MCF 10A (cell line): ENCODE measurements at regions not wholly inside any gene's neighbourhood (a gene's known extent, or its start where the extent isn't known, plus 50 kb on each side); places are given as distances from the start of the nearest gene placed in this dataset.

Experiments used
- BruUV-seq: library from RNA; stranded (reverse); fragments of 400-500 nt; replicated peaks from 2 replicates; lab custom pipeline; 2021; lab: Mats Ljungman, UMichigan
- CTCF ChIA-PET: fragments of 300-600 bp; sonication (Branson Sonifier 250); formaldehyde crosslinking; extraction: SDS; loops from one replicate; lab custom pipeline; 2021; ENCODE audit warnings: antibody characterized with exemption, inconsistent platforms; lab: Yijun Ruan, JAX
- POLR2A ChIA-PET: fragments of 300-600, 350-650 bp; sonication (Branson Sonifier 250); formaldehyde crosslinking; extraction: SDS; loops from one replicate; lab custom pipeline; 2020; ENCODE audit warnings: antibody characterized with exemption, inconsistent platforms; lab: Yijun Ruan, JAX
- DNase-seq: peaks from one replicate; pipeline ENCODE4 v3.0.0-alpha.2; 2018; ENCODE audit not compliant: unreplicated experiment
- H3K27ac Mint-ChIP-seq: one replicate; pipeline ENCODE4 v1.8.0; 2022; ENCODE audit warnings: mild to moderate bottlenecking, low read depth, mixed read lengths; ENCODE audit not compliant: unreplicated experiment
- H3K27me3 Mint-ChIP-seq: one replicate; pipeline ENCODE4 v1.8.0; 2022; ENCODE audit warnings: mixed read lengths; ENCODE audit not compliant: insufficient read depth, unreplicated experiment
- H3K36me3 Mint-ChIP-seq: one replicate; pipeline ENCODE4 v1.8.0; 2022; ENCODE audit warnings: mild to moderate bottlenecking, moderate library complexity, mixed read lengths; ENCODE audit not compliant: insufficient read depth, unreplicated experiment
- H3K4me1 Mint-ChIP-seq: one replicate; pipeline ENCODE4 v1.8.0; 2022; ENCODE audit warnings: mixed read lengths; ENCODE audit not compliant: insufficient read depth, unreplicated experiment
- H3K4me3 Mint-ChIP-seq: one replicate; pipeline ENCODE4 v1.8.0; 2022; ENCODE audit warnings: mild to moderate bottlenecking, moderate library complexity, mixed read lengths; ENCODE audit not compliant: unreplicated experiment
- H3K9me3 Mint-ChIP-seq: one replicate; pipeline ENCODE4 v1.8.0; 2022; ENCODE audit warnings: mixed read lengths; ENCODE audit not compliant: unreplicated experiment
- CTCF ChIP-seq: fragments of 200-600 bp; IDR thresholded peaks from one replicate; pipeline ENCODE4 v1.8.0; 2022; ENCODE audit warnings: antibody characterized with exemption, mild to moderate bottlenecking; ENCODE audit not compliant: unreplicated experiment
- intact Hi-C: fragments of 100-400 bp; cut with micrococcal nuclease; formaldehyde crosslinking; loops from 2 replicates; pipeline ENCODE4 v1.14.1; 2022

- Mint-ChIP-seq H3K27me3 (peaks cover 30% of the 10 kb centered on the region), H3K36me3 (no peaks in the 10 kb centered on the region), H3K4me3 (no peak overlapping the region), H3K9me3 (no peaks in the 10 kb centered on the region), H3K4me1 (peaks cover 11% of the 10 kb centered on the region), H3K27ac (no peak overlapping the region)
- intact Hi-C loops: no loop called here
- CTCF ChIA-PET: no interaction called here
- POLR2A ChIA-PET: interaction anchor here (0.8 to 2.2 kb wide), 2 partner anchors 10 to 73 kb away, joined by 3 to 7 read pairs; no protein-coding TSS in a partner anchor
- no peak for DNase-seq
- no TSS peak for BruUV-seq
- TF ChIP-seq CTCF: no peak
Measured at GRCh38 chr12:95402096-95402495, 71.9 kb upstream of the METAP2 start.

GRCh38 chr12:95408201-95408600, 65.8 kb upstream of the METAP2 start:
- Mint-ChIP-seq H3K4me3 (no peak overlapping the region), H3K27me3 (peaks cover 7% of the 10 kb centered on the region), H3K36me3 (peaks cover 4% of the 10 kb centered on the region), H3K27ac (no peak overlapping the region), H3K4me1 (no peaks in the 10 kb centered on the region), H3K9me3 (no peaks in the 10 kb centered on the region)
- no peak for DNase-seq
- intact Hi-C loops: no loop called here
- CTCF ChIA-PET: interaction anchor here (0.6 kb wide), 1 partner anchor 76 kb away, joined by 5 read pairs; no protein-coding TSS in a partner anchor
- no TSS peak for BruUV-seq
- TF ChIP-seq CTCF: no peak
- POLR2A ChIA-PET: no interaction called here

- POLR2A ChIA-PET: interaction anchor here (2.2 to 2.9 kb wide), 3 partner anchors 8 to 63 kb away, joined by 7 to 37 read pairs (median 33); partner anchors contain the start of gene METAP2
- no peak overlapping the region for H3K4me3 Mint-ChIP-seq
- no peak overlapping the region for H3K27ac Mint-ChIP-seq
- CTCF ChIA-PET: no interaction called here
- intact Hi-C loops: loop anchor here (10.0 kb wide), 1 partner anchor 1596 kb away; no protein-coding TSS in a partner anchor
- BruUV-seq: no TSS peak
- no peaks in the 10 kb centered on the region for H3K9me3 Mint-ChIP-seq
- no peak for DNase-seq
- H3K27me3 Mint-ChIP-seq: no peaks in the 10 kb centered on the region
- no peaks in the 10 kb centered on the region for H3K4me1 Mint-ChIP-seq
- peaks cover 4% of the 10 kb centered on the region for H3K36me3 Mint-ChIP-seq
- no peak for TF ChIP-seq CTCF
Measured at GRCh38 chr12:95411057-95411456, 62.9 kb upstream of the METAP2 start.

- Mint-ChIP-seq H3K4me3 (no peak overlapping the region), H3K27ac (no peak overlapping the region), H3K9me3 (no peaks in the 10 kb centered on the region), H3K36me3 (peaks cover 4% of the 10 kb centered on the region), H3K4me1 (no peaks in the 10 kb centered on the region), H3K27me3 (no peaks in the 10 kb centered on the region)
- no peak for TF ChIP-seq CTCF
- BruUV-seq: no TSS peak
- CTCF ChIA-PET: no interaction called here
- no peak for DNase-seq
- intact Hi-C loops: loop anchor here (10.0 kb wide), 1 partner anchor 1597 kb away; no protein-coding TSS in a partner anchor
- POLR2A ChIA-PET: interaction anchor here (2.2 to 2.9 kb wide), 3 partner anchors 9 to 63 kb away, joined by 7 to 37 read pairs (median 33); partner anchors contain the start of gene METAP2
Measured at GRCh38 chr12:95411466-95411865, 62.5 kb upstream of the METAP2 start.
